ENCODE measurements at regions not wholly inside any gene's neighbourhood (a gene's known extent, or its start where the extent isn't known, plus 50 kb on each side); places are given as distances from the start of the nearest gene placed in this dataset.
"Not testable (repeated sequence)": the region's sequence is repeated elsewhere in the genome, so short reads cannot be mapped to it uniquely, and the experiment has no call there.

DNA sequence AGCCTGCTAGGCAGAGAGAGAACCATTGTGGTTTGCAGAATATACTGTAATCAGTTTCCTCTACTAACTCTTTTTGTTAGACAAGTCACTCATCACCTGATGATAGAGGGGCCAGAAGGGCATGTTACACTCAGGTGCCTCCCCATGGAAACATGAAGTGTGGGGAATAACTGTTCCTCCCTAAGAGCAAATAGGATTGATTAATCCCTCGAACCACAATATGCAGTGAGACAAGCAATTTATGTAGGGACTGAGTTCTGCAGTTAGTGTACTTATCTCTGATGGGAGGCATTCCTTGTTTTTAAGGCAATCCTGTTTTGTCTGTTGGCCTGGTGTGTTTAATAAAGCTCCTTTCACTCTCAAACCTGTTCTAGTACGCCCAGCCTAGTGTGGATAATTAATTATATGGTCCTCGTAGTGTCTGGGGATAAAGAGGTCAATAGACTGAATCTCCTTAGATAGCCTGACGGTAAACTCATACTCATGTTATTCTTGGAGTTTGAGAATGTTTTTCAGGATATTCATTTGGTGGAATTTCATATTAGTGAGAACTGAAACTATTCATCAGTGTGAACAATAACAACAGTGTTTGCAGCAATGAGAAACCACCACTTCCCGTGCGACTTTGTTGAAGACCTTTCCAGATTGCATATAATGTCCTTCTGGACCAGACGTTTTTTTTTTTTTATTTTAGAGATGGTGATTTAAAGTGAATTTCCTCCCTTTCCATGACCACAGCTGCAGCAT, 344.8 kb upstream of the FZD8 start:
- H3K36me3 ChIP-seq (ENCODE audit: control insufficient read depth, insufficient read depth, low read length), result no peaks in the 10 kb centered on the region
- DNase-seq (ENCODE audit: low read depth), result no peak
- no peak for TF ChIP-seq CTCF (IDR thresholded peaks at IDR 0.05; ENCODE audit: insufficient read depth, low read length, poor library complexity, severe bottlenecking)
- H3K27me3 ChIP-seq (ENCODE audit: control insufficient read depth, insufficient read depth, low read length), result no peaks in the 10 kb centered on the region
- H3K4me3 ChIP-seq (ENCODE audit: low read depth, low read length), result no peak overlapping the region

DNA sequence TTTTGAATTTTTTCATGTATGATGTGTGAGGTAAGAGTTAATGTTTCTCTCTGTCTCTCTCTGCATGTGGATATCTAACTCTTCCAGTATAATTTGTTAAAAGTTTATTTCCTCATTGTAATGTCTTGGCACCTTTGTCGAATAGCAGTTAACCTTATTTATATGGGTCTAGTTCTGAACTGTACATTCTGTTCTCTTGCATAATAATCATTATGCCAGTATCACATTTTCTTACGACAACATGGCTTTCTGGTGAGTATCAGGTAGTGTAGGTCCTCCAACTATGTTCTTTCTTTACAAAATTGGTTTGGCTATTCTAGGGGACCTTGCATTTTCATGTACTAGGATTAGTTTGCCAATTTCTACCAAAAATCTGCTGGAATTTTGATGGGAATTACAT, 337.0 kb upstream of the FZD8 start:
- TF ChIP-seq CTCF (IDR thresholded peaks at IDR 0.05; ENCODE audit: insufficient read depth, low read length, poor library complexity, severe bottlenecking), result no peak

GRCh38 chr10:35973912-35974591, 332.0 kb upstream of the FZD8 start:
- H3K4me3 ChIP-seq (ENCODE audit: low read depth, low read length); DNase-seq (ENCODE audit: low read depth); H3K36me3 ChIP-seq (ENCODE audit: control insufficient read depth, insufficient read depth, low read length); H3K27me3 ChIP-seq (ENCODE audit: control insufficient read depth, insufficient read depth, low read length): not testable (repeated sequence)

More for the DNA sequence above, 337.0 kb upstream of the FZD8 start:
- no peak for DNase-seq (ENCODE audit: low read depth)
- H3K27me3 ChIP-seq (ENCODE audit: control insufficient read depth, insufficient read depth, low read length), result no peaks in the 10 kb centered on the region
- no peaks in the 10 kb centered on the region for H3K36me3 ChIP-seq (ENCODE audit: control insufficient read depth, insufficient read depth, low read length)
- no peak overlapping the region for H3K4me3 ChIP-seq (ENCODE audit: low read depth, low read length)

DNA sequence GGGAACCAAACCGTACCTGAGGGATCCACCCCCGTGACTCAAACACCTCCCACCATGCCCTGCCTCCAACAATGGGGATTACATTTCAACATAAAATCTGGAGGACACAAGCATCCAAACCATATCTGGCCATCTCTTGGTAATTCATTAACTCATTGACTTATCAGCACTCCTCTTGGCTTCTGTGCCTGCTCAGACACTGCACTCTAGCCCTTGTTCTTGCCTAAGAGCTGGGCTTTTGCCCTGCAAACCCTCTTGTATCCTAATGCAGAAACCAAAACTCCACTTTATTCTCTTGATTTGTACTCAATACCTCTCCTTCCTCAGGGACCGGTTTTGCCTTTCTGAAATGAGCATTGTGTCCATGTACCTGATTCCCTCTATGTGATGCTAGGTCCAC, 330.2 kb upstream of the FZD8 start:
- no peak for DNase-seq (ENCODE audit: low read depth)
- no peaks in the 10 kb centered on the region for H3K36me3 ChIP-seq (ENCODE audit: control insufficient read depth, insufficient read depth, low read length)

DNA sequence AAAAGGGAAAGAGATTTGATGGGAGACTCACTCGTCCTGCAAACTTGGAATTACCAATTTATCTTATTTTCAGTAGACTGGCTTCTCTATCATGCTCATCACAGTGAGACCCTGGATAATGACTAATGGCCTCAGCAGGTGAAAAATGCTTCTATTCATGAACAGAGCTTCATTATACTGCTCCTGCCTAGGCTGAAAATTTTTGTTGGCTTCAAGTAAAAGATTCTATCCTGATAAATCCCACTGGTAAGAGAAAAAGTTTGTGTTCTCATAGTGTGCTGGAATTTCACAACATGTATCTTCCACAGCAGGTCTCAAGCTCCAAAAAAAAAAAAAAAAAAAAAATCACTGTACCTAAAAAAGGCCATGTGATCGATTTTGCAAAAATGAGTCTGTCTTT, 329.3 kb upstream of the FZD8 start:
- no peak for TF ChIP-seq CTCF (IDR thresholded peaks at IDR 0.05; ENCODE audit: insufficient read depth, low read length, poor library complexity, severe bottlenecking)
- Histone ChIP-seq H3K27me3 (ENCODE audit: control insufficient read depth, insufficient read depth, low read length) (no peaks in the 10 kb centered on the region), H3K4me3 (ENCODE audit: low read depth, low read length) (no peak overlapping the region), H3K36me3 (ENCODE audit: control insufficient read depth, insufficient read depth, low read length) (no peaks in the 10 kb centered on the region)
- no peak for DNase-seq (ENCODE audit: low read depth)

More for the DNA sequence above, 330.2 kb upstream of the FZD8 start:
- no peak for TF ChIP-seq CTCF (IDR thresholded peaks at IDR 0.05; ENCODE audit: insufficient read depth, low read length, poor library complexity, severe bottlenecking)
- no peak overlapping the region for H3K4me3 ChIP-seq (ENCODE audit: low read depth, low read length)
- H3K27me3 ChIP-seq (ENCODE audit: control insufficient read depth, insufficient read depth, low read length), result no peaks in the 10 kb centered on the region

DNA sequence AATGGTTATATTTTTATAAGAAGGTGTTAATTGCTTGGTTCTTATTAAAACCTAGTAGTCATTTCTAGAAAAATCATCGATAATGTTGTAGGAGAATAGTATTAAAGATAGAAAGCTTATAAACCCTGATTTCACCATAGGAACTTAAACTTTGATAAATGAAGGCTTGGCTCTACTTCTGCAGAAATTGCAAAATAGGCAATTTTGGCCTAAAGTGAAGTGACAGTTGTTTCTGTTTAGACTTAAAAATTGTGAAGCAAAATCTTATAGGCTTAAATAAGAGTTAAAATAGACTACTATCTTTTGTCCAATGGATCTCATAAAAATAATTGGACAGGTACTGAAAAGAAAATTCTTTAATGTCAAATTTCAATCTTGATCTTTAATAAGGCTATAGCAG, 321.6 kb upstream of the FZD8 start:
- Histone ChIP-seq H3K4me3 (ENCODE audit: low read depth, low read length) (no peak overlapping the region), H3K36me3 (ENCODE audit: control insufficient read depth, insufficient read depth, low read length) (no peaks in the 10 kb centered on the region), H3K27me3 (ENCODE audit: control insufficient read depth, insufficient read depth, low read length) (no peaks in the 10 kb centered on the region)
- no peak for TF ChIP-seq CTCF (IDR thresholded peaks at IDR 0.05; ENCODE audit: insufficient read depth, low read length, poor library complexity, severe bottlenecking)
- no peak for DNase-seq (ENCODE audit: low read depth)

All from kidney epithelial cell (primary cell).